ENCODE measurements at regions not wholly inside any gene's neighbourhood (a gene's known extent, or its start where the extent isn't known, plus 50 kb on each side); places are given as distances from the start of the nearest gene placed in this dataset.

DNA sequence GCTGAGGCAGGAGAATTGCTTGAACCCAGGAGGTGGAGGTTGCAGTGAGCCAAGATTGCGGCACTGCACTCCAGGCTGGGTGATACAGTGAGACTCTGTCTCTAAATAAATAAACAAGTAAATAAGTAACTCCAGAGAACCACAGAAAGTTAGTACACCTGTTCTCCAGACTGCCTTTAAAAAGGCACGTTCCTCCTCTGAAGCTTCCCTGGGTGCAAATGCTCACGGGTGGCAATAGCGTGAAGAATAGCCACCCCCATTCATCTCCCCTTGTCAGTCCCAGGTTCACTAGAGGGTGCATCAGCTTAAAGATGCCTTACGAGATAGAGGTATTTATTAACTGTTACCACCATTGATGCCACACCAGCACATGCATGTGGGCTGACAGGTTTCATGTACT lies 64.3 kb upstream of the RTN4 start:
- TF ChIP-seq ASH2L (IDR thresholded peaks at IDR 0.05; ENCODE audit: insufficient read length, low read depth, low read length) (no peak), NONO (IDR thresholded peaks at IDR 0.05) (no peak), NONO (CRISPR knock-in tag; conservative IDR thresholded peaks at IDR 0.05) (no peak), TAF1 (CRISPR knock-in tag; IDR thresholded peaks at IDR 0.05) (no peak), ZNF558 (CRISPR knock-in tag; IDR thresholded peaks at IDR 0.05; ENCODE audit: borderline replicate concordance) (no peak), ZNF652 (CRISPR knock-in tag; IDR thresholded peaks at IDR 0.05; ENCODE audit: borderline replicate concordance, low read depth) (no peak), SMARCC2 (IDR thresholded peaks at IDR 0.05) (no peak), POLR2A (IDR thresholded peaks at IDR 0.05; ENCODE audit: insufficient read depth in 1 of 2, low read depth in 2 of 2, low read length in 2 of 2) (no peak), BHLHE40 (IDR thresholded peaks at IDR 0.05; ENCODE audit: low read length) (no peak), CHD4 (IDR thresholded peaks at IDR 0.05; ENCODE audit: borderline replicate concordance, low read length) (no peak), KAT8 (CRISPR knock-in tag; IDR thresholded peaks at IDR 0.05) (no peak), MAFK (conservative IDR thresholded peaks at IDR 0.05 in 1 of 2, IDR thresholded peaks at IDR 0.05 in 1 of 2; ENCODE audit: low read length in 2 of 2) (no peak)
- TF ChIP-seq, protein P1, sequence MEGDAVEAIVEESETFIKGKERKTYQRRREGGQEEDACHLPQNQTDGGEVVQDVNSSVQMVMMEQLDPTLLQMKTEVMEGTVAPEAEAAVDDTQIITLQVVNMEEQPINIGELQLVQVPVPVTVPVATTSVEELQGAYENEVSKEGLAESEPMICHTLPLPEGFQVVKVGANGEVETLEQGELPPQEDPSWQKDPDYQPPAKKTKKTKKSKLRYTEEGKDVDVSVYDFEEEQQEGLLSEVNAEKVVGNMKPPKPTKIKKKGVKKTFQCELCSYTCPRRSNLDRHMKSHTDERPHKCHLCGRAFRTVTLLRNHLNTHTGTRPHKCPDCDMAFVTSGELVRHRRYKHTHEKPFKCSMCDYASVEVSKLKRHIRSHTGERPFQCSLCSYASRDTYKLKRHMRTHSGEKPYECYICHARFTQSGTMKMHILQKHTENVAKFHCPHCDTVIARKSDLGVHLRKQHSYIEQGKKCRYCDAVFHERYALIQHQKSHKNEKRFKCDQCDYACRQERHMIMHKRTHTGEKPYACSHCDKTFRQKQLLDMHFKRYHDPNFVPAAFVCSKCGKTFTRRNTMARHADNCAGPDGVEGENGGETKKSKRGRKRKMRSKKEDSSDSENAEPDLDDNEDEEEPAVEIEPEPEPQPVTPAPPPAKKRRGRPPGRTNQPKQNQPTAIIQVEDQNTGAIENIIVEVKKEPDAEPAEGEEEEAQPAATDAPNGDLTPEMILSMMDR (CRISPR knock-in tag; IDR thresholded peaks at IDR 0.05), result no peak
- TF ChIP-seq, protein P2, sequence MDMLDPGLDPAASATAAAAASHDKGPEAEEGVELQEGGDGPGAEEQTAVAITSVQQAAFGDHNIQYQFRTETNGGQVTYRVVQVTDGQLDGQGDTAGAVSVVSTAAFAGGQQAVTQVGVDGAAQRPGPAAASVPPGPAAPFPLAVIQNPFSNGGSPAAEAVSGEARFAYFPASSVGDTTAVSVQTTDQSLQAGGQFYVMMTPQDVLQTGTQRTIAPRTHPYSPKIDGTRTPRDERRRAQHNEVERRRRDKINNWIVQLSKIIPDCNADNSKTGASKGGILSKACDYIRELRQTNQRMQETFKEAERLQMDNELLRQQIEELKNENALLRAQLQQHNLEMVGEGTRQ (IDR thresholded peaks at IDR 0.05; ENCODE audit: low read depth, low read length), result no peak
- TF ChIP-seq, protein P2 (CRISPR knock-in tag; IDR thresholded peaks at IDR 0.05; ENCODE audit: borderline replicate concordance), result no peak

All from HepG2 (cell line).